ENCODE measurements at regions not wholly inside any gene's neighbourhood (a gene's known extent, or its start where the extent isn't known, plus 50 kb on each side); places are given as distances from the start of the nearest gene placed in this dataset.

- H3K4me3 Mint-ChIP-seq = no peak overlapping the region
- no peaks in the 10 kb centered on the region for H3K27me3 Mint-ChIP-seq
- ChIA-PET CTCF (interaction anchor here (0.9 kb wide), 1 partner anchor 52 kb away, joined by 4 read pairs; no protein-coding TSS in a partner anchor), POLR2A (no interaction called here)
- ATAC-seq = no peak
- peaks cover 3% of the 10 kb centered on the region for H3K9me3 Mint-ChIP-seq (ENCODE audit: low read depth)
- H3K27ac Mint-ChIP-seq = no peak overlapping the region
- H3K36me3 Mint-ChIP-seq (ENCODE audit: low read depth) = no peaks in the 10 kb centered on the region
- no peak for DNase-seq
- intact Hi-C loops (cut with DNase I, micrococcal nuclease) = no loop called here
- peaks cover 16% of the 10 kb centered on the region for H3K4me1 Mint-ChIP-seq
Measured at GRCh38 chr4:82216219-82216618, 157.6 kb downstream of the HNRNPD start.

GRCh38 chr4:82215800-82216199 lies 158.0 kb downstream of the HNRNPD start:
- ChIA-PET CTCF (no interaction called here), POLR2A (no interaction called here)
- no peak for ATAC-seq
- no peaks in the 10 kb centered on the region for H3K27me3 Mint-ChIP-seq
- H3K4me1 Mint-ChIP-seq = peaks cover 16% of the 10 kb centered on the region
- no peak for DNase-seq
- H3K36me3 Mint-ChIP-seq (ENCODE audit: low read depth) = no peaks in the 10 kb centered on the region
- no peak overlapping the region for H3K27ac Mint-ChIP-seq
- intact Hi-C loops (cut with DNase I, micrococcal nuclease) = no loop called here
- no peak overlapping the region for H3K4me3 Mint-ChIP-seq
- peaks cover 3% of the 10 kb centered on the region for H3K9me3 Mint-ChIP-seq (ENCODE audit: low read depth)

GRCh38 chr4:82215039-82215438 lies 158.8 kb downstream of the HNRNPD start:
- H3K4me1 Mint-ChIP-seq = peaks cover 16% of the 10 kb centered on the region
- no peak overlapping the region for H3K4me3 Mint-ChIP-seq
- intact Hi-C loops (cut with DNase I, micrococcal nuclease) = no loop called here
- ChIA-PET POLR2A (no interaction called here), CTCF (no interaction called here)
- no peaks in the 10 kb centered on the region for H3K36me3 Mint-ChIP-seq (ENCODE audit: low read depth)
- peaks cover 3% of the 10 kb centered on the region for H3K9me3 Mint-ChIP-seq (ENCODE audit: low read depth)
- DNase-seq (no peak), ATAC-seq (no peak)
- no peaks in the 10 kb centered on the region for H3K27me3 Mint-ChIP-seq
- H3K27ac Mint-ChIP-seq = no peak overlapping the region

GRCh38 chr4:82213485-82214417 lies 160.0 kb downstream of the HNRNPD start:
- POLR2A ChIA-PET = interaction anchor here (0.6 kb wide), 1 partner anchor 571 kb away, joined by 4 read pairs; no protein-coding TSS in a partner anchor
- intact Hi-C loops (cut with DNase I, micrococcal nuclease) = no loop called here

GRCh38 chr4:82201805-82202641 lies 171.8 kb downstream of the HNRNPD start:
- H3K27me3 Mint-ChIP-seq = peaks cover 2% of the 10 kb centered on the region
- H3K36me3 Mint-ChIP-seq (ENCODE audit: low read depth) = no peaks in the 10 kb centered on the region
- intact Hi-C loops (cut with DNase I, micrococcal nuclease) = loop anchor here (1.0 to 10.0 kb wide), 7 partner anchors 290 to 797 kb away; no protein-coding TSS in a partner anchor
- H3K27ac Mint-ChIP-seq = no peak overlapping the region
- ATAC-seq (peak; percentile 57), DNase-seq (peak; percentile 72)
- no peak overlapping the region for H3K4me3 Mint-ChIP-seq
- H3K4me1 Mint-ChIP-seq = peaks cover 3% of the 10 kb centered on the region
- CTCF ChIA-PET = interaction anchor here (0.5 to 1.8 kb wide), 13 partner anchors 8 to 803 kb away, joined by 3 to 10 read pairs (median 3); no protein-coding TSS in a partner anchor
- H3K9me3 Mint-ChIP-seq (ENCODE audit: low read depth) = no peaks in the 10 kb centered on the region
- POLR2A ChIA-PET = interaction anchor here (0.6 kb wide), 1 partner anchor 46 kb away, joined by 3 read pairs; no protein-coding TSS in a partner anchor

More at GRCh38 chr4:82213485-82214417, 160.0 kb downstream of the HNRNPD start:
- Mint-ChIP-seq H3K27ac (no peak overlapping the region), H3K4me1 (peaks cover 16% of the 10 kb centered on the region), H3K4me3 (no peak overlapping the region), H3K36me3 (ENCODE audit: low read depth) (no peaks in the 10 kb centered on the region), H3K9me3 (ENCODE audit: low read depth) (peaks cover 3% of the 10 kb centered on the region), H3K27me3 (no peaks in the 10 kb centered on the region)
- peak; percentile 9 for DNase-seq
- CTCF ChIA-PET = interaction anchor here (1.0 to 2.0 kb wide), 5 partner anchors 8 to 773 kb away, joined by 3 to 5 read pairs (median 4); no protein-coding TSS in a partner anchor
- ATAC-seq = peak; percentile 88

- Mint-ChIP-seq H3K9me3 (ENCODE audit: low read depth) (no peaks in the 10 kb centered on the region), H3K27me3 (peaks cover 2% of the 10 kb centered on the region), H3K4me3 (no peak overlapping the region), H3K4me1 (peaks cover 3% of the 10 kb centered on the region), H3K36me3 (ENCODE audit: low read depth) (no peaks in the 10 kb centered on the region), H3K27ac (no peak overlapping the region)
- CTCF ChIA-PET = interaction anchor here (0.6 to 1.8 kb wide), 9 partner anchors 8 to 802 kb away, joined by 3 to 10 read pairs (median 3); no protein-coding TSS in a partner anchor
- no peak for DNase-seq
- POLR2A ChIA-PET = no interaction called here
- ATAC-seq = no peak
- intact Hi-C loops (cut with DNase I, micrococcal nuclease) = loop anchor here (5.0 to 10.0 kb wide), 2 partner anchors 289 to 357 kb away; no protein-coding TSS in a partner anchor
Measured at GRCh38 chr4:82201303-82201702, 172.5 kb downstream of the HNRNPD start.

GRCh38 chr4:82200046-82200445 lies 173.7 kb downstream of the HNRNPD start:
- intact Hi-C loops (cut with DNase I, micrococcal nuclease) = loop anchor here (5.0 to 10.0 kb wide), 2 partner anchors 288 to 355 kb away; no protein-coding TSS in a partner anchor
- H3K27me3 Mint-ChIP-seq = peaks cover 2% of the 10 kb centered on the region
- POLR2A ChIA-PET = no interaction called here

GRCh38 chr4:82194329-82194728 lies 179.5 kb downstream of the HNRNPD start:
- intact Hi-C loops (cut with DNase I, micrococcal nuclease) = loop anchor here in 1 of 2 experiments (10.0 kb wide), 1 partner anchor 220 kb away; no protein-coding TSS in a partner anchor
- H3K4me1 Mint-ChIP-seq = no peaks in the 10 kb centered on the region
- no peak overlapping the region for H3K27ac Mint-ChIP-seq
- H3K4me3 Mint-ChIP-seq = no peak overlapping the region
- H3K27me3 Mint-ChIP-seq = no peaks in the 10 kb centered on the region
- ChIA-PET CTCF (interaction anchor here (0.8 kb wide), 1 partner anchor 11 kb away, joined by 3 read pairs; no protein-coding TSS in a partner anchor), POLR2A (no interaction called here)
- no peak for ATAC-seq
- H3K36me3 Mint-ChIP-seq (ENCODE audit: low read depth) = no peaks in the 10 kb centered on the region
- no peak for DNase-seq
- peaks cover 3% of the 10 kb centered on the region for H3K9me3 Mint-ChIP-seq (ENCODE audit: low read depth)

More at GRCh38 chr4:82200046-82200445, 173.7 kb downstream of the HNRNPD start:
- H3K4me3 Mint-ChIP-seq = no peak overlapping the region
- H3K27ac Mint-ChIP-seq = no peak overlapping the region
- no peaks in the 10 kb centered on the region for H3K9me3 Mint-ChIP-seq (ENCODE audit: low read depth)
- no peaks in the 10 kb centered on the region for H3K36me3 Mint-ChIP-seq (ENCODE audit: low read depth)
- DNase-seq (no peak), ATAC-seq (no peak)
- peaks cover 3% of the 10 kb centered on the region for H3K4me1 Mint-ChIP-seq
- CTCF ChIA-PET = no interaction called here

GRCh38 chr4:82192017-82192673 lies 181.6 kb downstream of the HNRNPD start:
- intact Hi-C loops (cut with DNase I, micrococcal nuclease) = loop anchor here in 1 of 2 experiments (10.0 kb wide), 1 partner anchor 217 kb away; no protein-coding TSS in a partner anchor
- Mint-ChIP-seq H3K27me3 (no peaks in the 10 kb centered on the region), H3K4me1 (no peaks in the 10 kb centered on the region), H3K4me3 (no peak overlapping the region), H3K9me3 (ENCODE audit: low read depth) (peaks cover 10% of the 10 kb centered on the region), H3K36me3 (ENCODE audit: low read depth) (no peaks in the 10 kb centered on the region), H3K27ac (no peak overlapping the region)
- ChIA-PET CTCF (interaction anchor here (0.6 to 1.9 kb wide), 3 partner anchors 8 to 426 kb away, joined by 3 to 4 read pairs (median 3); no protein-coding TSS in a partner anchor), POLR2A (interaction anchor here (0.6 kb wide), 1 partner anchor 66 kb away, joined by 4 read pairs; no protein-coding TSS in a partner anchor)
- no peak for DNase-seq
- ATAC-seq = no peak

GRCh38 chr4:82181789-82182188 lies 192.0 kb downstream of the HNRNPD start:
- no peaks in the 10 kb centered on the region for H3K27me3 Mint-ChIP-seq
- no peak for DNase-seq
- H3K9me3 Mint-ChIP-seq (ENCODE audit: low read depth) = peaks cover 8% of the 10 kb centered on the region
- ChIA-PET POLR2A (no interaction called here), CTCF (no interaction called here)
- no peak overlapping the region for H3K4me3 Mint-ChIP-seq
- no peak overlapping the region for H3K27ac Mint-ChIP-seq
- no peaks in the 10 kb centered on the region for H3K4me1 Mint-ChIP-seq
- intact Hi-C loops (cut with DNase I, micrococcal nuclease) = no loop called here
- no peak for ATAC-seq
- no peaks in the 10 kb centered on the region for H3K36me3 Mint-ChIP-seq (ENCODE audit: low read depth)

Measured in activated CD4-positive, alpha-beta T cell treated with anti-CD3 and anti-CD28 coated beads for 36 hours (primary cell).